Ovary (tissue), 3 donors: ENCODE measurements at regions not wholly inside any gene's neighbourhood (a gene's known extent, or its start where the extent isn't known, plus 50 kb on each side); places are given as distances from the start of the nearest gene placed in this dataset.

Source experiments
- POLR2A ChIP-seq: fragments of 450-650 bp; IDR thresholded peaks from one replicate; pipeline ENCODE4 v1.6.1; 2017; ENCODE audit warnings: antibody characterized with exemption, mild to moderate bottlenecking, moderate library complexity
- TF ChIP-seq, protein P1 (sequence below), 3 donors: fragments of 450-650 bp in 2 of 3; fragments of 200-600 bp in 1 of 3; IDR thresholded peaks; one replicate each; pipeline versions ENCODE4 v1.5.1 to v1.8.0; 2016 to 2022; ENCODE audit warnings: antibody characterized with exemption in 3 of 3, mild to moderate bottlenecking in 1 of 3
- donor health status: DM: no; HTN: no; CAD: no.

DNA sequence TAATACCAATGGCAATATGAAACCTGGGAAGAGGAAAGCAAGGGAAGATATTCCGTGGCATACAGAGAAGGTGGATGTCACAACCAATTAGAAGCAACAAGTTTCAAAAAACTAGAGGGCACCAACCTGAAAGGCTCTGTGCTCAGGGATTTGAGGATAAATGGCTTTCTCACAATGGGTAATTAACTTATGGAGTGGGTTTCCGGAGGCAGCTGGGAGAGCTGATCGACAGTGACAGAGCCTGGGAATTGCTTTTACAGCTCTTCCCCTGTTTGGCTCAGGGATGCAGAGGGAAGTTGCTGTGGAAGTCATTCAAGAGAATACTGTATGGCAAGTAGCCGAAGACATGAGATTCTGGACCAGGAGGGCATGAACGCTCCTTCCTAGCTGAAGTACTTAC, 237.0 kb downstream of the KIF4B start:
- TF ChIP-seq, protein P1, sequence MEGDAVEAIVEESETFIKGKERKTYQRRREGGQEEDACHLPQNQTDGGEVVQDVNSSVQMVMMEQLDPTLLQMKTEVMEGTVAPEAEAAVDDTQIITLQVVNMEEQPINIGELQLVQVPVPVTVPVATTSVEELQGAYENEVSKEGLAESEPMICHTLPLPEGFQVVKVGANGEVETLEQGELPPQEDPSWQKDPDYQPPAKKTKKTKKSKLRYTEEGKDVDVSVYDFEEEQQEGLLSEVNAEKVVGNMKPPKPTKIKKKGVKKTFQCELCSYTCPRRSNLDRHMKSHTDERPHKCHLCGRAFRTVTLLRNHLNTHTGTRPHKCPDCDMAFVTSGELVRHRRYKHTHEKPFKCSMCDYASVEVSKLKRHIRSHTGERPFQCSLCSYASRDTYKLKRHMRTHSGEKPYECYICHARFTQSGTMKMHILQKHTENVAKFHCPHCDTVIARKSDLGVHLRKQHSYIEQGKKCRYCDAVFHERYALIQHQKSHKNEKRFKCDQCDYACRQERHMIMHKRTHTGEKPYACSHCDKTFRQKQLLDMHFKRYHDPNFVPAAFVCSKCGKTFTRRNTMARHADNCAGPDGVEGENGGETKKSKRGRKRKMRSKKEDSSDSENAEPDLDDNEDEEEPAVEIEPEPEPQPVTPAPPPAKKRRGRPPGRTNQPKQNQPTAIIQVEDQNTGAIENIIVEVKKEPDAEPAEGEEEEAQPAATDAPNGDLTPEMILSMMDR (IDR thresholded peaks at IDR 0.05) = no peak
- no peak for TF ChIP-seq POLR2A
